Tibial nerve (tissue), 3 donors: ENCODE measurements at regions not wholly inside any gene's neighbourhood (a gene's known extent, or its start where the extent isn't known, plus 50 kb on each side); places are given as distances from the start of the nearest gene placed in this dataset.

ENCODE experiments used
- POLR2A ChIP-seq, 2 donors: fragments of 450-650 bp; IDR thresholded peaks; one replicate each; pipeline ENCODE4 v1.6.1; 2017; ENCODE audit warnings: antibody characterized with exemption in 2 of 2, mild to moderate bottlenecking in 2 of 2, moderate library complexity in 2 of 2
- TF ChIP-seq, protein P1 (sequence below), 5 experiments: fragments of 200-600 bp in 3 of 5; fragments of 450-650 bp in 2 of 5; sonication (generic) in 3 of 5; IDR thresholded peaks; one replicate each; pipeline ENCODE4 v1.5.1; 2016 to 2019; ENCODE audit warnings: antibody characterized with exemption in 5 of 5, mild to moderate bottlenecking in 3 of 5, moderate library complexity in 2 of 5

DNA sequence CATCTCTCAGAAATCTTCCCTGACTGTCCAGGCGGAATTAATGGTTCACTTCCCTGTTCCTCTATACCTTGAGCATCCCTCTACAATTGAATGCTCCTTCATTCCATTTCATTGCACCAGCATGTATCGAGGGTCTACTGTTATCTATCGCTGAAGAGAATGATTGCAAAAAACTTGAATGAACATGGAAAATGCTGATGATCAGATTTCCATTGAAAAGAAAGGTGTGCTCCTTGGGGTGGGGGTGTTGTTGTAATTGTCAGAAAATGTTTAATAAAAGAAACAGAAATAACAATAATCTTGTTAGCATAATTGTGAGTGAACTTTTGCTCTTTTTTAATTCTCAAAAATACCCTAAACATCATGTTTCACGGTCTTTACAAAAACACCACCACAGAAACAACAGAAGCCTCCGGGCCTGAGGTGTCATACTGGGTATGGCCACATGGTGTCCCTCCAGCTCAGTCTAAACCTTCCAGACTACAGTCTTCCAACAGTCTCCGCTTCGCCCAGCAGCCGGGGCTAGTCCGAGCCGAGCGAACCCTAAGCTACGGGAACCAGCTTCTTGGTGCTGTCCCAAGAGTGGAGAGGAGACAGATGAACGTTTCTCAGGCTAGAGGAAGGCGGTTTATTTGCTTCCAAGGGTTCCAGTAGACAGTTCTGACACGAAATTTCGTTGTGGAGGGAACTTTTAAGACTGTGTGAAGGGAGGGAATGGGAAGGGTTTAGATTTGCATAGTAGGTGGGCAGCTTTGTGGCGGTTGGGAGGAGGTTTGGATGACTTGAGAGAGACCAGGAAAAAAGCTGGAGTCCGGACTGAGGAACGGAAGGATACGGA is 75.8 kb upstream of the ZBED5 start:
- TF ChIP-seq, protein P1, sequence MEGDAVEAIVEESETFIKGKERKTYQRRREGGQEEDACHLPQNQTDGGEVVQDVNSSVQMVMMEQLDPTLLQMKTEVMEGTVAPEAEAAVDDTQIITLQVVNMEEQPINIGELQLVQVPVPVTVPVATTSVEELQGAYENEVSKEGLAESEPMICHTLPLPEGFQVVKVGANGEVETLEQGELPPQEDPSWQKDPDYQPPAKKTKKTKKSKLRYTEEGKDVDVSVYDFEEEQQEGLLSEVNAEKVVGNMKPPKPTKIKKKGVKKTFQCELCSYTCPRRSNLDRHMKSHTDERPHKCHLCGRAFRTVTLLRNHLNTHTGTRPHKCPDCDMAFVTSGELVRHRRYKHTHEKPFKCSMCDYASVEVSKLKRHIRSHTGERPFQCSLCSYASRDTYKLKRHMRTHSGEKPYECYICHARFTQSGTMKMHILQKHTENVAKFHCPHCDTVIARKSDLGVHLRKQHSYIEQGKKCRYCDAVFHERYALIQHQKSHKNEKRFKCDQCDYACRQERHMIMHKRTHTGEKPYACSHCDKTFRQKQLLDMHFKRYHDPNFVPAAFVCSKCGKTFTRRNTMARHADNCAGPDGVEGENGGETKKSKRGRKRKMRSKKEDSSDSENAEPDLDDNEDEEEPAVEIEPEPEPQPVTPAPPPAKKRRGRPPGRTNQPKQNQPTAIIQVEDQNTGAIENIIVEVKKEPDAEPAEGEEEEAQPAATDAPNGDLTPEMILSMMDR (IDR thresholded peaks at IDR 0.05) = peak; percentile 92 to 96 (median 95)
- TF ChIP-seq POLR2A (IDR thresholded peaks at IDR 0.05) = peak in 1 of 2 donors; percentile 9
